Epithelial cell of prostate (primary cell): ENCODE measurements at regions not wholly inside any gene's neighbourhood (a gene's known extent, or its start where the extent isn't known, plus 50 kb on each side); places are given as distances from the start of the nearest gene placed in this dataset.
"Not testable (repeated sequence)": the region's sequence is repeated elsewhere in the genome, so short reads cannot be mapped to it uniquely, and the experiment has no call there.

Experiments
- DNase-seq: peaks from one replicate; pipeline ENCODE4 v3.0.0-alpha.2; 2011; ENCODE audit warnings: low read depth, low spot score
- H3K27ac ChIP-seq: fragments of 450-650 bp; 2 replicates; pipeline ENCODE4 v1.5.1; 2017; ENCODE audit warnings: mild to moderate bottlenecking

DNA sequence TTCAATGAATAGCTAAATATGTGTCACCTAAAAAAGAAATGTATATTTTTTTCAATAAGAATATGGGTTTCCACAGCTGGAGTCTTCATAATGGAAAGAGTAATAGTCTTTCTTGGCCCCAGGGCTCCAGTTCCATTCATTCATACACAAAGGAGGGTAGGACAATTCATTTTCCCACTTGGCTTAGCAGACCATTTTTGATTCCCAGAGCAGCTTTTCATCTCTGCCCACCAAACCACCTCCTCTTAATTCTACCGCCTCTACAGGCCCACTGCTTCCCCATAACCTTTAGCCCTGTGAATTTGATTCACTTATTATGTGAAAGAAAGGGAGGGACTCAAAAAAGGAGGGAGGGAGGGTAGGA lies 129.9 kb upstream of the PAK3 start:
- no peak overlapping the region for H3K27ac ChIP-seq
- DNase-seq = no peak

DNA sequence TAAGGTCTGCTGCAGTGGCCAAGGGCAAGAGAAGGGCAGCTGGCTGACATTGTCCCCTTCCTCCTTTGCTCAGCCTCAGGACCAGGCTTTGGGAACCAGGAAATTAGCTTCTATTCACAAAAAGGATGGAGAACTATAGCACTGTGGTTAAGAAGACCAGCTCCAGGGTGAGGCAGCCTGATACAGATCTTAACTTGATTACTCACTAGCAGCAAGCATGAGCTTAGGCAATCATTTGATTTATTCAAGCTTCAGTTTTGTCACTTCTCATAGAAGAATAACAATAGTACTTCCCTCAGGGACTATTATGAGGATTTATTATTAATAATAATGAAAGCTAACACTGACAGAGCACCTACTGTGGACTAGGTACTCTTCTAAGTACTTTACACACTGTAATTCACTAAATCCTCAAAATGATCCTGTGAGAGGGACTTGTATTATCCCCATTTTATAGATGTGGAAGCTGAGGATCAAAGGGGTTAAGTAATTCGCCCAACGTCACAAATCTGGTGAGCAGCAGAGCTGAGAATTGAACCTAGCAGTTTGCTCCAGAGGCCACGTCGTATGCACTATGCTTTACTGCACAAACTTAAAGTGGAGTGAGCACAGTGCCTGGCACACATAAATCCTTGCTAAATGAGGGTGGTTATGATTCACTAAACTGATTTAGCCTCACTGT lies 130.4 kb upstream of the PAK3 start:
- H3K27ac ChIP-seq = no peak overlapping the region
- DNase-seq = no peak

DNA sequence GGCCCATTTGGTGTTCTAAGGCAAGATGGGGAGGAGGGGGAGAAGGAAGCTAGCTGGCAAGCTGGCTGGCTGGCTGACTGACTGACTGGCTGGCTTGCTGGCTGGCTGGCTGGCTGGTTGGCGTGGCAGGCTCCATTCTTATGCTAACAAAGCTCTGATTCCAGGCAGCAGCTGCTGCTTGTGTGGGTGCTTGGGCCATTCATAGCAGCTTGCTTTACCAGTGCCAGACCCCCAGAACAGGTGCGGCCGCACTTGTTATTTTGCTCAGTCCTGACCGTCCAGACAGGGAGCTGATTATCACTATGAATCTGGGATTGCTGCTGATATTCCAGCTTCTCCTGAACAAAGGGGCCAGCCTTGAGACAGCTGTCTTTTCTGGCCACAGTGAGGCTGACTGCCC lies 131.2 kb upstream of the PAK3 start:
- DNase-seq = no peak
- H3K27ac ChIP-seq = no peak overlapping the region

DNA sequence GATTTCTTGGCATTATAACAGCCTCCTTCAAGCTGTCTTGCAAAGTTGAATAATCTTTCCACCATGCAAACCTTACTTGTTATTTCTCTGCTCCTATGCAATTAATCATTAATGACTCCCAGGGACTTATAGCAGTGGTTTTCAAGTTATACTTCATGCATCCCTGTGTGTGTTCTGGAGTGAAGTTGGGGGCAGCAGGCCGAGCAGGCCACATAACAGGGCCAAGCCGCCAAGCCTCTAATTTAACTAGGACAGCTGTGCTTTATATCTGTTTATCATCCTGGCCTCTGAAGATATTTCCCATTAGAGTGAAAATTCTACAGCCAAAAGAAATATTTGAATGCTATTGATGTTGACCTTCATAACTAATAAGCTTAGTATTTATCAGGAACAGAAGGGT lies 133.5 kb upstream of the PAK3 start:
- no peak overlapping the region for H3K27ac ChIP-seq
- DNase-seq = no peak

DNA sequence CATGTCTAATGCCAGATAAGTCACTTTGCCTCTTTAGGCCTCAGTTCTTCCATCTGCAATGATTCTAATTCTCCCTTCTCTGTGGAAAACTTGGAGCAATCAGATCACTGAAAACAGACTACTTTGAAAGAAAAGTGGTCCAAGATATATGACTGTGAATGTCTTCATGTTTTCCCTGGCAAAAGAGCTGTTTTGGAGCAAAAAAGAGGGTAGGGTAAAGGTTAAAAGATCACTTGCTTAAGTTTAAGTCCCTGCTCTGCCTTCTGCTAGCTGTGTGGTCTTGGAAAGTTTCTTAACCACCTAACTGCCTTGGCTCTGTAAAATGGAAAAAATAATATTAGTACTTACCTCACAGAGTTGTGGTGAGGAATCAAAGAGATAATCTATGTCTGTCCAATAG lies 140.3 kb upstream of the PAK3 start:
- no peak overlapping the region for H3K27ac ChIP-seq
- DNase-seq = no peak

DNA sequence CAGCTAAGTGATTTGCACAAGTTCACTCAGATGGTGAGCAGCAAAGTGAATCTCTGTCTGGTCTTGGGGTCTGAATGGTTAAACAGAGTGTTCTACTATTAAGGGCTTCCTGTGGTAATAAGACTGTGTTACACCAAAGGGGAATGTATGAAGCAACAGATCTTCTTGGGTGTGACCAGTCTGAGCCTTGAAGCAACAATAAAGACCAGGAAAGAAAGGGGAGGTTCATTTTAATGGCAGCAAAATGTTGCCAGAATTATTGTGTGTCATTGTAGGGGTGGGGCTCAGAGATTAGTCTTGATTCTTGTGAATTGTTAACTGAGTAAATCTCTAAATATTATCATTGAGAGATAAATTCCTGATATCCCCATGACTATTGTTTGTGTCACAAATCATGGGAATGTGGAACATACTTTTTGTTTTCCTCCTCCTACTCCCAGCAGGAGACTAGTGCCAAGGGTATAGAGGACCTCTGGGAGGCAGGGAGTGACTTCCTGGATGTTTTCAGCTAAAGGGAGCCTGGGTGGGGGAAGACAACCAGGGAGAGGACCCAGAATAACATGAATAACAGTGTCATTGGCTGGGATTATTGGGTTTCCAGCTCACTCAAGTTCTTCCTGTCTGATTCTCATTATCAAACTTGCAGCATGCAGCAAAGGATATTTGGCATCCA lies 141.4 kb upstream of the PAK3 start:
- DNase-seq = no peak
- no peak overlapping the region for H3K27ac ChIP-seq

DNA sequence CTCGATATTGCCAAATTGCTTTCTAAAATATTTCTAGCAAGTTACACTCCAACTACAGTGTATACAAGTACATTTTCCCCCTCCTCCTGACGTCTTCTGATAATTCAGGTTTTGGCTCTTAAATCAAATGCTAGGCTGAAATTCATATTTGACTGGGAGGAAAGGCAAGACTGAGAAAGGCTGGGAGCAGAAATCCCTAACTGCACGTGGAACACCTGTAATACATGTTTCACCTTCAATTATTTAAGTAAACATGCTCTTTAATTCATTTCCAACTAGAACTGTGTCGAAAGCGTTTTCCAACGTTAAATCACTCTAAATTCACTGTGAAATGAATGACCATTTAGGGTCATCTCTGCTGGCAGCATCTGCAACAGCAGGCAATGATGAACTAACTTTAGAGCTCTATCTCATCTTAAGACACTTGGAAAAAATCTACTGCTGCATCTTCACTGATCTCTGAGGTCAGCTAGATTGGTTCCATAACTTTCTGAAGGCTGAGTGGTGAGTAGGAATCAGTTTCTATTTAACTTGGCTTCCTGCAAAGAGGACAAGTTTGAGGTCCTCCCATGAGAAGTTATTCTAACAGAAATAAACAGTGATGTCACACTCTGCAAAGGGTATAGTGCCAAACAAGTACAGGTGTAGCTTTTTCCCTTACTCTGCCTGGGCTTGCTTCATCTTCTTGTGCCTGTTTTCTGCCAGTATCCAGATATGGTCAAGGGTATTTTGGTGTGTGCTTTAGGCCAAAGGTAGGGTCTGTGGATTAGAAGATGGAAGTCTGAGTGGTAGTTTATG lies 144.3 kb upstream of the PAK3 start:
- DNase-seq = no peak
- no peak overlapping the region for H3K27ac ChIP-seq

DNA sequence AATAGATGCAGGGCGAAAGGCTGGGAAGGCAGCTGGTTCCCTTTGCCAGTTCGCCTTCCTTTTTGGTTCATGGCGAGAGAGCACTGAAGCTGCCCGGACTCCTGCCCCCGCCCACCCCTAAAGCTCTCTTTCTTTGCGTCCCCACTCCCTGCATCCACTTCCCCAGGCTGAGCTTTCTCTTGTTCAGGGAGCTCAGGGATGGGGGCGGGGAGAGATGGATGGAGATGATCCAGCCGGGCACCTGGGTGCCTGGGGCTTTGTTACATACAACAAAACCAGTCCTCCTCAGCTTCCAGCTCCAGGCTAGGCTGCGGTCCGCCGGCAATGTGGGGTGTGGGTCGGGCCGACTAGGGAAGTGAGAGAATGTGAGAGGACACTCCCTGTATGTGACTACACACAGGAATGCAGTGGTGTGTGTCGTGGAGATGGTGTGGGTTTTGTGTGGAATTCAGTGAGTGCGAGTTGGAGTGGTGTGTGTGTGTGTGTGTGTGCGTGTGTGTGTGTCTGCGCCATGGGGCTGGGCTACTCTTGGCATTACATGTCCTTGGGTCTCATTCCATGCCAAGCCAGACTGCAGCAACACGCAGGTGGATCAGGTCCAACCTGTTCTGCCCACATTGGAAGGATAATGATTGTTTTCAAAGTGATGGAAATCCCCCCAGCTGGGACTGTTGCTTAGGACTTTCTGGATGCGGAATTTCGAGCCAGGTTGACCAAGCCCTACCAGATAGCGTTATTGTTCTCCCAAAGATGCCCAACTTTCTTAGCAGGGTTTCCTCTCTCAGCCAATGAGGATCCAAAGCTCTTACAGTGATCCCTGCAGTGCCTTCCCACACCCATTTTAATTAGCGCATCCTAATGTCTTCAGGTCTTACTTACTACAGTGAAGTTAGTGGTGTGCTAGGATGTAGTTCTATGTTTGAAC lies 149.4 kb upstream of the CHRDL1 start:
- peak; percentile 12 for DNase-seq
- no peak overlapping the region for H3K27ac ChIP-seq

DNA sequence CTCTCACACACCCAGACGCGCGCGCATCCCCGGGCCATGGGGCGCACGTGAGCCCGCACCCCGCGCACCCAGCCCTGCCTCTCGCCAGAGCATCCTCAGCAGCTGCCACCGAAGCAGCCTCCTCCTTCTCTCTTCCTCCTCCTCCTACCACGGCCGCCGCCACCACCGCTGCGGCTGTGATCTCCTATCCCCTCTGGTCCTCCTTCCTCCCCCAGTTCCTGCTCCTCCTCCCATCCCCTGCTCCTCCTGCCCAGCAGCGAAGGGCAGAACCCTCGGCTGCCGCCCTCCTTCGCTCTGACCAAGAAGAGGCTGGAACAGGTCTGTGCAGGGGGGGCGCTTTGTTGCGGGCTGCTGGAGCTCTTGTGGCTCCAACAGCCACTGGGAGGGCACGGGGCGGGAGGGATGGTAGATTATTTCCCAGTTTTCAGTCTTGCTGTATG lies 148.7 kb upstream of the CHRDL1 start:
- no peak overlapping the region for H3K27ac ChIP-seq
- no peak for DNase-seq

DNA sequence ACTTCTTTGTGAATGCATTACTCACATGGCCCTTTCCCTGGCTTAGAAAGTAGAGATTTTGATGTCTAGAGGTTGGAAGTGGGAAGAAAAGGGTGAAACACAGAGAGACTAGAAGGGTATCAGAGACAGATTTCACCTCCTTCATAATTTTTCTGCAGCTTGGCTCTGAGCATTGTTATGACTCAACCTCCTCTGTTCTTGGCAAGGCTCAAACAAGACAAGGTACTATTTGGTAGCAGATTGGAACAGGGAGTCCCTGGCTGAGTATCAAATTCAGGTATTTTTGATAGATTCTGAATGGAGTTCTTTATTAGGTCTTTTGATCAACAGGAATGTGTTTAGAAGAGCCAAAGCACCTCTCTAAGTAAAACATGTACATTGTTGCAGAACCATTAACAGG lies 146.3 kb upstream of the CHRDL1 start:
- no peak overlapping the region for H3K27ac ChIP-seq
- DNase-seq = no peak

DNA sequence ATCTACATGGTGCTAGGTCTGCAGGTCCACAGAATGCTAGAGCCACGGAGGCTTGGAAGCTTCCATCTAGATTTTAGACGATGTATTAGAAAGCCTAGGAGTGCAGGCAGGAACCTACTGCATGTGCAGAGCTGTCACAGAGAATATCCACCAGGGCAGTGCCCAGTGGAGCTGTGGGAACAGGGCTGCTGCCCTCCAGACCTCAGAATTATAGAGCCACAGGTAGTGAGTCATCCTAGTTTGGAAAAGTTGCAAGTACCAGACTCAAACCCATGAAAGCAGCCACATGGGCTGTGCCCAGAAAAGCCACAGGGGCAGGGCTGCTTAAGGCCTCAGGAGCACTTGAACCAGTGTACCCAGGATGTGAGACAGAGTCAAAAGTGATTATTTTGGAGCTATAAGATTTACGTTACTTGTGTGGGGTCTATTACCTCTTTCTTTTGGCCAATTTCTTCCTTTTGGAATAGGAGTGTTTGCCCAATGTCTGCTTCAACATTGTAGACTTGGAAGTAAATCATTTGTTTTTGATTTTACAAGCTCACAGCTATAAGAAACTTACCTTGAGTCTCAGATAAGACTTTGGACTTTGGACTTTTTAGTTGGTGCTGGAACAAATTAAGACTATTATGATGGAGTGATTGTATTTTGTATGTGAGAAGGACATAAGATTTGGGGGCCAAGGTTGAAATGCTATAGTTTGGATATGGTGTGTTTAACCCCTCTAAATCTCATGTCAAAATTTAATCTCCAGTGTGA lies 143.5 kb upstream of the CHRDL1 start:
- no peak overlapping the region for H3K27ac ChIP-seq
- DNase-seq = no peak

DNA sequence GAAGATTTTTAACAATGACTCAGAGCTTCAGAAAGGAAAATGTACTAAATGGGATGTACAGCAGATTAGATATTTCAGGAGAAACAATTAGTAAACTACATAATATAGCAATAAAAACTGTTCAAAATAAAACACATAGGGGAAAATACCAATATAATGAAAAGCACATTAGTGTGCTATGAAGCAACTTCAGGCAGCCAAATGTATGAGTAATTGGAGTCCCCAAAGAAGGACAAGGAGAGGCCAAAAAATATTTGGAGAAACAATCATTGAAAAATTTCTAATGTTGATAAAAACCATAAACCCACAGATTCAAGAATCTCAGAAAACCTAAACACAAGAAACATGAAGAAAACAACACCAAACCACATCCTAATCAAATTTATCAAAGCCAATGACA lies 129.3 kb upstream of the CHRDL1 start:
- DNase-seq = no peak
- no peak overlapping the region for H3K27ac ChIP-seq

DNA sequence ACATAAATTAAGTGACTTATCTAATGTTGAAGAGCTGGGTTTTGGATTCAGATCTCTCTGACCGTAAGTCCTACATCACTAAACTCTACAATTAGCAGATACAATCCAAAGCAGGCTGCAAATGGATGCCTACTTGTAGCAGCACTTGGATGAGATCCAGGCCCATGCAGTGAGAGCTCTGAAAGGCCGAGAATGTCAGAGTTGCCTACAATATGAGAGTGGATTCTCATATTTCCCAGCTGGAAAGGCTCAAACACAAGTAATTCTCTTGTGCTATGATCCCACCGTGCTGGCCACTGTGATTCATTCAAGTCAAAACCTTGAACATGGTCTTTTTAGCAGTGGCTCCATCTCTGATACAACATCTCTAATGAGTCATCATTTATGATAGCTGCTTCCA lies 125.4 kb upstream of the CHRDL1 start:
- no peak for DNase-seq
- no peak overlapping the region for H3K27ac ChIP-seq

DNA sequence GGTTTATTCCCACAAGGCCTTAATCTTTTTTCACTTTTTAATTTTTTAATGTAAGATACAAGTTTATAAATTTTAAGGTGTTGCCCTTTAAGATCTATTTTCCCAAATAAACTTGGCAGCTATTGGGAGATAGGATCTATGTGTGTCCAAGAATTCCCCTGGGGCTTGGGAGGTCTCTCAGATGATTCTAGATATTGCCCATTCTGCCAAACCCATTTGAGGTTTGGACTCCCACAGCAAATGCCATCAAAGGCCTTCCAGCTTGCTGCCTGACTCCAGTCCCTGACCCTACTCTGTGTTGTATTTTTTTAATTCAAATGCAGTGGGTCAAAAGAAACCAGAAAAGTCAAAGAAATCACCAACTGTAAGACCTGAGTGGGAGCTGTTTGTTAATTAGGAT lies 120.0 kb upstream of the CHRDL1 start:
- no peak overlapping the region for H3K27ac ChIP-seq
- DNase-seq = no peak

DNA sequence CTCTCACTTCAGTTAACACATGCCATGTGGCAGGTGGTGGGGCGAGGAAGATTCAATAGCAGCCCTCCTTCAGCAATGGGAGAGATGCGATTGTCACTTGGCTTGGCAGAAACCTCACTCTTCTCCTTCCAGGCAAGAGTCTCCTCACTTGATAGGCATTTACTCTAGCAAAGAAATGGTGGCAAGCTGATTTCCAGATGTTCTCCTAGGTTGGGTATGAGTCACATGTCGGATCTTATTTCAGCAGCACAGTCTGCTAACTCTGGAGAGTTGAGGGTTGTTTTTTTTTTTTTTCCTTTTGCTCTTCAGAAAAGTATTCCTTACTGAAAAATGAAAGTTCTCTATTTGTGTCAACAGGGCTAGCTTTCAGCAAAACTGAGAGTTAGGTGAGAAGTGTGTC lies 119.5 kb upstream of the CHRDL1 start:
- no peak for DNase-seq
- no peak overlapping the region for H3K27ac ChIP-seq

DNA sequence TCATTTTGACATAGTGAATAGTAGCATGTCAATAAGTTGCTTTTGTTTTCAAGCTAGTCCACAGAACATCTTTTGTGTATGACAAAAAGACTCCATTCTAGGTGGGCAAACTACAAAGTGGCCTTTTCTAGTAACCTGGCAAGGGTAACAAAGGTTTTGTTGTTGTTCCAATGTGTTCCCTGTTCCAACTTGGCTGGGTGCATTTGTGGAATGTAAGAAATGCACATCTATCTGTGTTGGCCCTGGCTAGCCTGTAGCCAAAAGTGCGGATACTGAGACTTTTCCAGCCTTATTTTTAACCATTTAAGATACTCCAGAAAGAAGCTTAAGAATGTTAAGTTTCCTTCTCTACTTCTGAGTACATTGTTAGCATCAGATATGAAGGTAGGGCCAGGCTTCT lies 118.7 kb upstream of the CHRDL1 start:
- DNase-seq = no peak
- no peak overlapping the region for H3K27ac ChIP-seq

DNA sequence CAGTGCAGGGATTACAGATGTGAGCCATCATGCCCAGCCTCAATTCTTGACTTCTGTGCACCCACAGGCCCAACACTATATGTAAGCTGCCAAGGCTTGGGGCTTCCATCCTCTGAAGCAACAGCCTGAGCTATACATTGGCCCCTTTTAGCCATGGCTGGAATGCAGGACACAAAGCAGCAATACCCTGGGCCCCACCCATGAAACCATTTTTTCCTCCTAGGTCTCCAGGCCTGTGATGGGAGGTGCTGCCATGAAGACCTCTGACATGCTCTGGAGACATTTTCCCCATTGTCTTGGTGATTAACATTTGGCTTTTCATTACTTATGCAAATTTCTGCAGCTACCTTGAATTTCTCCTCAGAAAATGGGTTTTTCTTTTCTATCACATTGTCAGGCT lies 109.1 kb upstream of the CHRDL1 start:
- not testable (repeated sequence) for DNase-seq, H3K27ac ChIP-seq

DNA sequence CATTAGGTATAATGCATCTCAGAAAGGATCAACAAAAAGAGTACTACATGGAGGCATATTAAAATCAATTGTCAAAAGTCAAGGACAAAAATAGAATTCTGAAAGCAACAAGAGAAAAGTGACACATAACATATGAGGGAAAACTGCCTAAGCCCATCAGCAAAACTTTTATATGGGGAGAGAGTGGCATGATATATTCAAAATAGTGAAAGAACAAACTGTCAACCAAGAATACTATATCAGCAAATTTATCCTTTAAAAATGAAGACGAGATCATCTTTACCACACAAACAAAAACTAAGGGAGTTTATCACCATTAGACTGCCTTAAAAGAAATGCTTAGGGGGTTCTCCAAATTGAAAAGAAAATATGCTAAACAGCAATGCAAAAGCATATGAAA lies 86.4 kb upstream of the CHRDL1 start:
- DNase-seq = no peak

DNA sequence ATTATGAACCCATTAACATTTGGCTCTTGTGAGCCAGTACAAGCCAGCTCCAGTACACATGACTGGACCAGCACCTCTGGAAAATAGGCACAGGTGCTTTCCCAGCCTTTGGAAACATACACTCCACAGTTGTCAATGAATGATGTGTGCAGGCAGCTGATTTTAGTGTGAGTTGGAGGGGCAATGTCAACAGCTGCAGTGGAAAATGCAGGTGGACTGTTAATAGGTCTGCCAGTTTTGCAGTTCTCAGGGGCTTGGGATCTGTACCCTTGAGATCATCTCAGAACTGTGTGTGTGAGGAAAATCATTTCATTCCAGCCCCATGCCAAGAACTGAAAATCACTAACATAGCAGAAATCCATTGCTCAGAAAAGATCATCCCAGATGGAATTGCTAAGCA lies 81.7 kb upstream of the CHRDL1 start:
- no peak overlapping the region for H3K27ac ChIP-seq
- DNase-seq = no peak

More for the DNA sequence above, 86.4 kb upstream of the CHRDL1 start:
- no peak overlapping the region for H3K27ac ChIP-seq

DNA sequence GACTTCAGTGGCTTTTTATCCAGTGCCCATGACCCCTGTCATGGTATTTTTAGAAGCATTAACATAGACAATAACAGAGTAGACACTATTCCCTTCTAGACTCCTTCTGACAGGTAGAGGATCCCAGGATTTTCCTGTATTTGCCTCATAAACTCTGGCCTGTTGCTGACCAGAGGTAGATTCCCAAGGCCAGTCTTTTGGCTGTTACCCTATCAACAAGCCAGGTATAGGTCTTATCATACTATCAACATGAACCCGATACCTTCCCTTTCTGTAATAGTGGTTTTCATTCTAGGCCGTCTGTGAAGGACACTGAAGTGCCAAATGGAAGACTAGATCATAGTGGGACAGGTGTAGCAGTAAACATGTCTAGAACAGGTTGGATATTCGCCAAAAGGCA lies 76.2 kb upstream of the CHRDL1 start:
- H3K27ac ChIP-seq = no peak overlapping the region
- DNase-seq = no peak
